ENCODE measurements at regions not wholly inside any gene's neighbourhood (a gene's known extent, or its start where the extent isn't known, plus 50 kb on each side); places are given as distances from the start of the nearest gene placed in this dataset.

DNA sequence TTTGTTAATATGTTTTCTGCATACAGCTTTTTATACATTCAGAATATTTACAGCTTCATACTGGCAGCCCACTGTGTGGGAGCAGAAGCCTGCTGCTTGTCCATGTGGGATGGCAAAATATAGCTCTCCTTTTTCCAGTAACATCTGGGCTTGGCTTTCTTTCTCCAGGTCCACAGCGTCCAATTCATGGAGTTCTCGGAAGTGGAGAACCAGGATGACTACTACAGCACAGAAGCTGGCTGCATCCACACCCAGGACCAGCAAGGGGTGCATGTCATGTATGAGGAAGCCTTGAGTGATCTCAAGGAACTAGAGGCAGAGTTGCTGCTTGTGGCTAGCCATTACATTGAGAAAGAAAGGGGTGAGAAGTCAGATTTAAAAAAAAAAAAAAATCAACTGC lies 143.1 kb downstream of the CD164 start:
- H3K9me3 ChIP-seq = no peaks in the 10 kb centered on the region
- no peak for ATAC-seq
- intact Hi-C loops (cut with DNase I, micrococcal nuclease) = no loop called here

DNA sequence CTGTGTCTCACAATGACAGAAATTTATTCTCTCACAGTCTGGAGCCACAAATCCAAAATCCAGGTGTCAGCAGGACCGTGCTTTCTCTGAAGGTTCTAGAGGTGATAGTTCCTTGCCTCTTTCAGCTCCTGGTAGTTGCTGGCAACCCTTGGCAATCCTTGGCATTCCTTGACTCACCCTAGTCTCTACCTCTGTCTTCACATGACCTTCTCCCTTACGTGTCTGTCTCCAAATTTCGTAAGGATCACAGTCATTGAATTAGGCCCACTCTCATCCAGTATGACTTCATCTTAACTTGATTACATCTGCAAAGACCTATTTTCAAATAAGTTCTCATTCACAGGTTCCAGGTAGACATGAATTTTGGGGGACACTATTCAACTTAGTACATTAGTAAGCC lies 143.1 kb downstream of the CEP57L1 start:
- intact Hi-C loops (cut with DNase I, micrococcal nuclease) = no loop called here
- Histone ChIP-seq H3K4me3 (no peak overlapping the region), H3K36me3 (ENCODE audit: low read depth) (no peaks in the 10 kb centered on the region), H3K9me3 (no peaks in the 10 kb centered on the region), H3K4me1 (ENCODE audit: low read depth) (peaks cover 6% of the 10 kb centered on the region)
- DNase-seq (no peak), ATAC-seq (no peak)
- no peak for TF ChIP-seq CTCF (IDR thresholded peaks at IDR 0.05)

More for the DNA sequence above, 143.1 kb downstream of the CD164 start:
- peaks cover 6% of the 10 kb centered on the region for H3K4me1 ChIP-seq (ENCODE audit: low read depth)
- no peak for TF ChIP-seq CTCF (IDR thresholded peaks at IDR 0.05)
- H3K36me3 ChIP-seq (ENCODE audit: low read depth) = no peaks in the 10 kb centered on the region
- no peak overlapping the region for H3K4me3 ChIP-seq
- DNase-seq = no peak

DNA sequence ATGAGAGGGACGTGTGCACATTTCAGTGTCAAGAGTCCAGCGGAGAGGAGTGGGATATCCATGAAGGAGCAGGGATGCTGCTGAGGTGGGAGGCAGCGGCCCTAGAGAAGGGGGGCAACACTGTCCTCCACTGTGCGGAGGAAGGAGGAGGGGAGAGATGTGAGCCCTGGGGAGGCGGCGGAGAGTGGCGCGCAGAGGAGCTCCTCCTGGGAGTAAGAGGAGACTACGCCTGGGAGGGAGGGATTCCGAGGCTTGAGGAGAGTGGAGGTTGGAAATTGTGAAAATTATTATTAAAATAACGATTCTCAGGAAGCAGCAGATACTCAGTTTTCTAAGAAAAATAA lies 142.7 kb downstream of the CEP57L1 start:
- intact Hi-C loops (cut with DNase I, micrococcal nuclease) = no loop called here

DNA sequence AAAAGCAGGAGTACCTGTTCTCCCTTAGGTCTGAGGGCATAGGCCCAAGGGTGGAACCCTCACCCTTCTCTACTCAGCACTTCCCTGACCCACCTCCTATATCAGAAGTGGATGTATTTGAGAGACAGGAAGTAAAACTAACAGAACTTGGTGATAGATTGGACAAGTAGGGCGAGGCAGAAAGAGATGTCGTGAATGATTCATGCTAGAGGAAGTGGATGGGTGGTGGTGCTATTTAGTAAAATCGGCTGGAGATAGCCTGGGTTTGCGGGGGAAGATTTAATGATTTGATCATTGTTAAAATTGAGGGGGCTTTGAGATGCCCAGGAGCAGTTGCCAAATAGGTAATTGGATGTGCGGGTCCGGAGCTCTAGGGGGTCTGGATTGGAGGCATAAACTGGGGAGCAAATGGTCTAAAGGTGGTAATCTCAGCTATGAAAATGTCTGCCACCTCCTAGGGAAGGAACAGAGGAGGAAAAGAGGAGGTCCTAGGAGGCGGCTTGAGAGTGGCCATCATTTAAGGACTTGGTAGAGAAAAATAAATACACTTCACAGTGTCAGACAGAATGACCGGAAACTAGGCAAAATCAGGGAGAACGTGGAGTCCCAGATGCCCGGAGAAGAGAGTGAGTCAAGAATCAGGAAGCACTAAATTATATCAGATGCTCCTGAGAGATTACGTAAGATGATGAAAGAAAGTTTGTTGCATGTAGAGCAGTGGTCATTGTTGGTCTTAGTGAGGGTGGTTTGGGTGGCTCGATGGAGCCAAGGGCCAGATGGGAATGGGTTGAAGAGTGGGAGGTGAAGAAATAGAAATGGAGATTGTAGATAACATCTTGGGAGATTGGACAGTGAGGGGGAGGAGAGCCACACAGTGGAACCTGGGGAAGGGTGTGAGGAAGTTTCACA lies 142.0 kb downstream of the CEP57L1 start:
- intact Hi-C loops (cut with DNase I, micrococcal nuclease) = no loop called here
- Histone ChIP-seq H3K4me3 (no peak overlapping the region), H3K36me3 (ENCODE audit: low read depth) (no peaks in the 10 kb centered on the region), H3K9me3 (no peaks in the 10 kb centered on the region), H3K4me1 (ENCODE audit: low read depth) (peaks cover 6% of the 10 kb centered on the region)
- peak; percentile 89 for ATAC-seq
- DNase-seq = peak in 1 of 3 donors; percentile 23
- no peak for TF ChIP-seq CTCF (IDR thresholded peaks at IDR 0.05)

More for the DNA sequence above, 142.7 kb downstream of the CEP57L1 start:
- no peak for TF ChIP-seq CTCF (IDR thresholded peaks at IDR 0.05)
- no peak for DNase-seq
- Histone ChIP-seq H3K36me3 (ENCODE audit: low read depth) (no peaks in the 10 kb centered on the region), H3K9me3 (no peaks in the 10 kb centered on the region), H3K4me1 (ENCODE audit: low read depth) (peaks cover 6% of the 10 kb centered on the region), H3K4me3 (no peak overlapping the region)
- no peak for ATAC-seq

DNA sequence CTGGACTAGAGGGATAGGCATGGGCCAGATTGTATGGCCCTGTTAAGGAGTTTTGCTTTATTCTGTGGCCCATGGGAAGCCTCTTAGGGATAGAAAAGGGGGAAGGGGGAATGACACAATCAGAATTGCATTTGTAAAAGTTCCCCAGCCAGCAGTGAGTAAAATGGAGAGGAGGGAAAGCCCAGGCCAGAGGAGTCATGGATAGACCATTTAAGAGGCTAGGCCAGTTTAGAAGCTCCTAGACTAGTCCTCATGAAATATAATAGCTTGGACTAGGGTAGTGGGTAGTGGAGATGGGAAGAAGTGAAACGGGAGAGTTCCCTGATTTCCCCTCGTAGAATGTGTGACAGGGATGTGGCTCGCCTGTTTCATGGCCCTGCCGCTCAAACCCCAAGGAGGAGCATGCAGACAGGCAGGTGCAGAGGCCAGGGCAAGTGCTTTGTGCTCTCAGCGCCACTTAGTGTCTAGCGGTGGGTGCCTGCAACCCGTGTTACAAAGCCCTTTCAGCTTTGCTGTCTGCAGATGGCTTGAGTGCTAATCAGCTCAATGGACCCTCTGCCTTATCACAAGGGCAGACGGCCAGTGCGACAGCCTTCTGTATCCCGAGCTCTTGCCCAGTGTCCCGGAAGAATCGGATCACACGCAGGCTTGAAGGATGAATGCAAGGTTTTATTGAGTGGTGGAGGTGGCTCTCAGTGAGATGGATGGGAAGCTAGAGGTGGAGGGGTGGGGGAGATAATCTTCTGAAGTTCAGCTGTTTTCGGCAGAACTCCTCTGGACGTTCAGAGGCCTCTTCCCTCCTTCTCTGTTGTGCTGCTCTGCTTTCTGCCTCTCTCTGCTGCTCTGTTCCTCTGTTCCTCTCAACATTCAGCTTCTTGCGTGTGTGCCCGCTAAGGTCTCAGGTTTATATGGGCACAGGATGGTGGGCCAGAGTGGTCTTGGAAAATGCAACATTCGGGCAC lies 141.1 kb downstream of the CEP57L1 start:
- no peak for TF ChIP-seq CTCF (IDR thresholded peaks at IDR 0.05)
- ATAC-seq (peak; percentile 79), DNase-seq (peak; percentile 56 to 68 (median 60))
- H3K4me1 ChIP-seq (ENCODE audit: low read depth) = peaks cover 12% of the 10 kb centered on the region
- intact Hi-C loops (cut with DNase I, micrococcal nuclease) = no loop called here
- H3K9me3 ChIP-seq = no peaks in the 10 kb centered on the region
- no peaks in the 10 kb centered on the region for H3K36me3 ChIP-seq (ENCODE audit: low read depth)
- H3K4me3 ChIP-seq = no peak overlapping the region

All from mucosa of descending colon (tissue), 3 donors.